GM19468 (cell line): ENCODE measurements at regions not wholly inside any gene's neighbourhood (a gene's known extent, or its start where the extent isn't known, plus 50 kb on each side); places are given as distances from the start of the nearest gene placed in this dataset.
"Not testable (repeated sequence)": the region's sequence is repeated elsewhere in the genome, so short reads cannot be mapped to it uniquely, and the experiment has no call there.

Source experiments
- ATAC-seq: cut with Tn5 transposase; IDR thresholded peaks from one replicate; pipeline ENCODE4 v1.9.1; 2021; ENCODE audit warnings: mild to moderate bottlenecking, moderate library complexity, moderate number of reproducible peaks; ENCODE audit not compliant: unreplicated experiment; ENCODE audit errors: extremely low read depth

- ATAC-seq, result no peak
Measured at GRCh38 chr13:90032313-90032712, 1315.2 kb upstream of the MIR17HG start.

- no peak for ATAC-seq
Measured at GRCh38 chr13:90032841-90033493, 1314.5 kb upstream of the MIR17HG start.

- ATAC-seq, result no peak
Measured at GRCh38 chr13:90039516-90039915, 1308.0 kb upstream of the MIR17HG start.

- no peak for ATAC-seq
Measured at GRCh38 chr13:90047600-90047999, 1299.9 kb upstream of the MIR17HG start.

GRCh38 chr13:90049989-90050671, 1297.4 kb upstream of the MIR17HG start:
- ATAC-seq, result no peak

- ATAC-seq, result no peak
Measured at GRCh38 chr13:90055121-90055520, 1292.4 kb upstream of the MIR17HG start.

- ATAC-seq, result no peak
Measured at GRCh38 chr13:90055760-90056159, 1291.7 kb upstream of the MIR17HG start.

GRCh38 chr13:90064226-90064625, 1283.3 kb upstream of the MIR17HG start:
- ATAC-seq, result not testable (repeated sequence)

GRCh38 chr13:90068658-90069057, 1278.8 kb upstream of the MIR17HG start:
- ATAC-seq, result no peak

GRCh38 chr13:90070362-90070761, 1277.1 kb upstream of the MIR17HG start:
- no peak for ATAC-seq

- ATAC-seq, result no peak
Measured at GRCh38 chr13:90070837-90071525, 1276.5 kb upstream of the MIR17HG start.

GRCh38 chr13:90084684-90085290, 1262.7 kb upstream of the MIR17HG start:
- no peak for ATAC-seq

- no peak for ATAC-seq
Measured at GRCh38 chr13:90089051-90089450, 1258.4 kb upstream of the MIR17HG start.

- ATAC-seq, result no peak
Measured at GRCh38 chr13:90091611-90092010, 1255.9 kb upstream of the MIR17HG start.

- no peak for ATAC-seq
Measured at GRCh38 chr13:90094357-90094756, 1253.1 kb upstream of the MIR17HG start.

- no peak for ATAC-seq
Measured at GRCh38 chr13:90098577-90098976, 1248.9 kb upstream of the MIR17HG start.

- no peak for ATAC-seq
Measured at GRCh38 chr13:90099847-90100246, 1247.6 kb upstream of the MIR17HG start.

- ATAC-seq, result no peak
Measured at GRCh38 chr13:90103099-90103784, 1244.2 kb upstream of the MIR17HG start.

- no peak for ATAC-seq
Measured at GRCh38 chr13:90104764-90105163, 1242.7 kb upstream of the MIR17HG start.

GRCh38 chr13:90105276-90105675, 1242.2 kb upstream of the MIR17HG start:
- ATAC-seq, result no peak
